HG03460 (cell line): ENCODE measurements at regions not wholly inside any gene's neighbourhood (a gene's known extent, or its start where the extent isn't known, plus 50 kb on each side); places are given as distances from the start of the nearest gene placed in this dataset.
"Not testable (repeated sequence)": the region's sequence is repeated elsewhere in the genome, so short reads cannot be mapped to it uniquely, and the experiment has no call there.

ENCODE experiments used
- ATAC-seq: cut with Tn5 transposase; IDR thresholded peaks from one replicate; pipeline ENCODE4 v1.9.1; 2021; ENCODE audit not compliant: unreplicated experiment

- ATAC-seq = no peak
These were observed 249.1 kb downstream of the GADD45G start for GRCh38 chr9:89853931-89854330.

- no peak for ATAC-seq
These were observed 250.1 kb downstream of the GADD45G start for GRCh38 chr9:89854715-89855475.

GRCh38 chr9:89856296-89856695 lies 251.5 kb downstream of the GADD45G start:
- not testable (repeated sequence) for ATAC-seq

- not testable (repeated sequence) for ATAC-seq
These were observed 252.1 kb downstream of the GADD45G start for GRCh38 chr9:89856950-89857349.

GRCh38 chr9:89859842-89860241 lies 255.0 kb downstream of the GADD45G start:
- not testable (repeated sequence) for ATAC-seq

GRCh38 chr9:89861371-89861770 lies 256.6 kb downstream of the GADD45G start:
- not testable (repeated sequence) for ATAC-seq

GRCh38 chr9:89862316-89862715 lies 257.5 kb downstream of the GADD45G start:
- no peak for ATAC-seq

GRCh38 chr9:89863141-89863540 lies 258.3 kb downstream of the GADD45G start:
- ATAC-seq = no peak

- no peak for ATAC-seq
These were observed 259.0 kb downstream of the GADD45G start for GRCh38 chr9:89863837-89864236.

- no peak for ATAC-seq
These were observed 259.4 kb downstream of the GADD45G start for GRCh38 chr9:89864257-89864656.

- ATAC-seq = no peak
These were observed 259.9 kb downstream of the GADD45G start for GRCh38 chr9:89864731-89865130.

GRCh38 chr9:89865357-89865756 lies 260.5 kb downstream of the GADD45G start:
- ATAC-seq = no peak

- ATAC-seq = no peak
These were observed 261.2 kb downstream of the GADD45G start for GRCh38 chr9:89865981-89866380.

- ATAC-seq = no peak
These were observed 261.9 kb downstream of the GADD45G start for GRCh38 chr9:89866701-89867100.

- no peak for ATAC-seq
These were observed 263.3 kb downstream of the GADD45G start for GRCh38 chr9:89868100-89868499.

GRCh38 chr9:89869793-89870580 lies 265.2 kb downstream of the GADD45G start:
- ATAC-seq = no peak

- ATAC-seq = no peak
These were observed 267.1 kb downstream of the GADD45G start for GRCh38 chr9:89871871-89872331.

GRCh38 chr9:89872426-89872912 lies 267.7 kb downstream of the GADD45G start:
- no peak for ATAC-seq

- no peak for ATAC-seq
These were observed 268.3 kb downstream of the GADD45G start for GRCh38 chr9:89872913-89873707.

- no peak for ATAC-seq
These were observed 269.0 kb downstream of the GADD45G start for GRCh38 chr9:89873801-89874200.
